H1 (cell line): ENCODE measurements at regions not wholly inside any gene's neighbourhood (a gene's known extent, or its start where the extent isn't known, plus 50 kb on each side); places are given as distances from the start of the nearest gene placed in this dataset.

ENCODE experiments used
- CTCF ChIA-PET: fragments of 300-600 bp; sonication (Branson Sonifier 250); formaldehyde crosslinking; loops from one replicate; lab custom pipeline; 2021; ENCODE audit not compliant: partially characterized antibody; lab: Charles Lee
- POLR2A ChIA-PET: fragments of 300-600 bp; sonication (Branson Sonifier 250); formaldehyde crosslinking; loops from one replicate; lab custom pipeline; 2021; ENCODE audit warnings: inconsistent platforms; ENCODE audit not compliant: partially characterized antibody; lab: Charles Lee
- DNase-seq, 2 experiments: peaks; one replicate each; pipeline versions ENCODE4 v3.0.0 to v3.0.0-alpha.2; 2010 to 2022; ENCODE audit warnings: low spot score in 2 of 2, low read depth in 1 of 2, mixed read lengths in 1 of 2
- FAIRE-seq: peaks from 2 replicates; lab custom pipeline; 2011; peaks lifted over from hg19 to GRCh38; lab: Jason Lieb, UNC
- H2AFZ ChIP-seq: 2 replicates; pipeline ENCODE4 v1.8.1; 2012; ENCODE audit warnings: low read length, inconsistent platforms
- H2AK5ac ChIP-seq: 2 replicates; pipeline ENCODE4 v1.6.1; 2013; ENCODE audit warnings: low read depth, low read length
- H2BK120ac ChIP-seq: replicated peaks from 2 replicates; pipeline ENCODE3; 2013; ENCODE audit warnings: low read depth, low read length, inconsistent platforms
- H2BK12ac ChIP-seq: 2 replicates; pipeline ENCODE4 v1.6.1; 2013; ENCODE audit warnings: low read depth, low read length
- H2BK15ac ChIP-seq: 2 replicates; pipeline ENCODE4 v1.6.1; 2013; ENCODE audit warnings: low read length
- H2BK20ac ChIP-seq: 2 replicates; pipeline ENCODE4 v1.6.1; 2013; ENCODE audit warnings: low read length
- H2BK5ac ChIP-seq: 2 replicates; pipeline ENCODE4 v1.6.1; 2013; ENCODE audit warnings: low read depth, low read length
- H3K14ac ChIP-seq: 2 replicates; pipeline ENCODE4 v1.6.1; 2013; ENCODE audit warnings: inconsistent platforms; ENCODE audit not compliant: insufficient read length
- H3K18ac ChIP-seq: 2 replicates; pipeline ENCODE4 v1.6.1; 2013; ENCODE audit warnings: low read length; ENCODE audit errors: extremely low read depth
- H3K23ac ChIP-seq: 2 replicates; pipeline ENCODE4 v1.6.1; 2013; ENCODE audit warnings: inconsistent platforms; ENCODE audit not compliant: insufficient read length
- H3K23me2 ChIP-seq: 2 replicates; pipeline ENCODE4 v1.6.1; 2013; ENCODE audit warnings: low read depth, low read length
- H3K27ac ChIP-seq: 2 replicates; pipeline ENCODE4 v1.6.1; 2011; ENCODE audit warnings: low read depth, low read length, inconsistent platforms
- H3K27me3 ChIP-seq, 4 experiments: replicated peaks in 1 of 4; 1 replicate in 1 of 4; 2 replicates in 3 of 4; pipeline versions ENCODE4 v1.6.1 to v1.8.1; 2011 to 2013; ENCODE audit warnings: low read length in 3 of 4, mild to moderate bottlenecking in 3 of 4, inconsistent platforms in 2 of 4, mixed read lengths in 2 of 4, moderate library complexity in 1 of 4; ENCODE audit not compliant: control insufficient read depth in 3 of 4, insufficient read depth in 3 of 4; ENCODE audit errors: extremely low read depth in 1 of 4
- H3K36me3 ChIP-seq, 4 experiments: 2 replicates each; pipeline versions ENCODE4 v1.6.1 to v1.8.1; 2011 to 2013; ENCODE audit warnings: mild to moderate bottlenecking in 4 of 4, low read length in 3 of 4, moderate library complexity in 2 of 4, control low read depth in 1 of 4, inconsistent platforms in 1 of 4; ENCODE audit not compliant: insufficient read depth in 4 of 4, control insufficient read depth in 2 of 4
- H3K4ac ChIP-seq: replicated peaks from 2 replicates; pipeline ENCODE3; 2013; ENCODE audit warnings: low read length, low read depth, mixed read lengths, inconsistent platforms; ENCODE audit not compliant: insufficient read length
- H3K4me1 ChIP-seq, 4 experiments: replicated peaks in 1 of 4; 1 replicate in 1 of 4; 2 replicates in 3 of 4; pipeline versions ENCODE4 v1.6.1 to v1.8.1; 2011 to 2013; ENCODE audit warnings: low read length in 3 of 4, inconsistent platforms in 2 of 4, mixed read lengths in 1 of 4; ENCODE audit not compliant: insufficient read depth in 4 of 4, control insufficient read depth in 3 of 4
- H3K4me2 ChIP-seq, 2 experiments: 2 replicates each; pipeline versions ENCODE4 v1.6.1 to v1.8.1; 2011 to 2013; ENCODE audit warnings: low read depth in 2 of 2, low read length in 2 of 2, control low read depth in 1 of 2, inconsistent platforms in 1 of 2, mild to moderate bottlenecking in 1 of 2; ENCODE audit not compliant: insufficient read depth in 1 of 2
- H3K4me3 ChIP-seq, 4 experiments: fragments of 200-600, 300-600 bp in 1 of 4; sonication (generic), shearing (Covaris generic), sonication (Bioruptor Twin) in 1 of 4; 2 replicates each; pipeline versions ENCODE4 v1.5.1 to v1.8.1; 2011 to 2016; ENCODE audit warnings: low read length in 4 of 4, low read depth in 3 of 4, control low read depth in 2 of 4, inconsistent platforms in 2 of 4, mild to moderate bottlenecking in 2 of 4, mixed read lengths in 1 of 4, moderate library complexity in 1 of 4; ENCODE audit not compliant: insufficient read depth in 2 of 4; ENCODE audit errors: extremely low read depth in 1 of 4
- H3K56ac ChIP-seq: replicated peaks from 2 replicates; pipeline ENCODE3; 2013; ENCODE audit warnings: low read depth, mild to moderate bottlenecking, mixed read lengths, low read length, inconsistent platforms; ENCODE audit not compliant: insufficient read length
- H3K79me1 ChIP-seq: 2 replicates; pipeline ENCODE4 v1.6.1; 2013; ENCODE audit warnings: low read depth, low read length, control low read depth
- H3K79me2 ChIP-seq, 2 experiments: 2 replicates each; pipeline versions ENCODE4 v1.6.1 to v1.8.1; 2012 to 2013; ENCODE audit warnings: low read length in 2 of 2, mild to moderate bottlenecking in 2 of 2, inconsistent platforms in 1 of 2; ENCODE audit not compliant: insufficient read depth in 2 of 2, control insufficient read depth in 1 of 2
- H3K9ac ChIP-seq, 4 experiments: replicated peaks in 1 of 4; 1 replicate in 1 of 4; 2 replicates in 3 of 4; pipeline versions ENCODE4 v1.6.1 to v1.8.1; 2011 to 2013; ENCODE audit warnings: low read depth in 3 of 4, low read length in 3 of 4, control low read depth in 2 of 4, mild to moderate bottlenecking in 2 of 4, moderate library complexity in 2 of 4, inconsistent platforms in 1 of 4; ENCODE audit errors: extremely low read depth in 1 of 4
- H3K9me3 ChIP-seq, 2 experiments: 2 replicates each; pipeline versions ENCODE4 v1.6.1 to v1.8.1; 2012 to 2013; ENCODE audit warnings: mild to moderate bottlenecking in 2 of 2, moderate library complexity in 2 of 2, control low read depth in 1 of 2, inconsistent platforms in 1 of 2, low read depth in 1 of 2, low read length in 1 of 2, mixed read lengths in 1 of 2; ENCODE audit not compliant: insufficient read depth in 2 of 2
- H4K20me1 ChIP-seq, 2 experiments: replicated peaks in 1 of 2; 2 replicates each; pipeline versions ENCODE3 to v1.8.1; 2011 to 2013; ENCODE audit warnings: inconsistent platforms in 2 of 2, low read length in 2 of 2, mild to moderate bottlenecking in 1 of 2; ENCODE audit not compliant: insufficient read depth in 2 of 2, control insufficient read depth in 1 of 2
- H4K5ac ChIP-seq: 2 replicates; pipeline ENCODE4 v1.6.1; 2013; ENCODE audit warnings: low read length, low read depth, mixed read lengths, inconsistent platforms; ENCODE audit not compliant: insufficient read length
- H4K8ac ChIP-seq: 2 replicates; pipeline ENCODE4 v1.8.0; 2013; ENCODE audit warnings: mild to moderate bottlenecking, moderate library complexity, low read length, inconsistent platforms; ENCODE audit not compliant: insufficient read depth; ENCODE audit errors: extremely low read depth
- H4K91ac ChIP-seq: replicated peaks from 2 replicates; pipeline ENCODE3; 2013; ENCODE audit warnings: low read length, mixed read lengths, inconsistent platforms; ENCODE audit not compliant: insufficient read length
- GTF2F1 ChIP-seq: IDR thresholded peaks from 2 replicates; pipeline ENCODE4 v1.6.1; 2012; ENCODE audit warnings: low read depth, low read length, improper control_type of control experiment, borderline replicate concordance
- KDM1A ChIP-seq: fragments of 200-600, 300-600 bp; sonication (generic); IDR thresholded peaks from 2 replicates; pipeline ENCODE4 v1.7.1; 2016; ENCODE audit warnings: mild to moderate bottlenecking, low read length, borderline replicate concordance
- RAD21 ChIP-seq, 2 experiments: IDR thresholded peaks in 1 of 2; conservative IDR thresholded peaks in 1 of 2; 2 replicates each; pipeline ENCODE4 v1.6.1; 2011; ENCODE audit warnings: low read depth in 2 of 2, low read length in 2 of 2, improper control_type of control experiment in 1 of 2, inconsistent platforms in 1 of 2, mild to moderate bottlenecking in 1 of 2, moderate library complexity in 1 of 2
- SAP30 ChIP-seq: fragments of 300-600 bp; sonication (generic); IDR thresholded peaks from 2 replicates; pipeline ENCODE4 v1.7.1; 2012; ENCODE audit warnings: low read length, moderate library complexity, mild to moderate bottlenecking, inconsistent platforms; ENCODE audit not compliant: insufficient read depth, insufficient replicate concordance
- SP1 ChIP-seq: IDR thresholded peaks from 2 replicates; pipeline ENCODE4 v1.6.1; 2011; ENCODE audit warnings: low read depth, low read length
- SP2 ChIP-seq: IDR thresholded peaks from 2 replicates; pipeline ENCODE4 v1.6.1; 2012; ENCODE audit warnings: mild to moderate bottlenecking, low read length, inconsistent platforms
- TCF12 ChIP-seq: IDR thresholded peaks from 2 replicates; pipeline ENCODE4 v1.6.1; 2011; ENCODE audit warnings: low read depth, mild to moderate bottlenecking, low read length
- TF ChIP-seq, protein P1 (sequence below): IDR thresholded peaks from 2 replicates; pipeline ENCODE4 v1.6.1; 2012; ENCODE audit warnings: inconsistent platforms

DNA sequence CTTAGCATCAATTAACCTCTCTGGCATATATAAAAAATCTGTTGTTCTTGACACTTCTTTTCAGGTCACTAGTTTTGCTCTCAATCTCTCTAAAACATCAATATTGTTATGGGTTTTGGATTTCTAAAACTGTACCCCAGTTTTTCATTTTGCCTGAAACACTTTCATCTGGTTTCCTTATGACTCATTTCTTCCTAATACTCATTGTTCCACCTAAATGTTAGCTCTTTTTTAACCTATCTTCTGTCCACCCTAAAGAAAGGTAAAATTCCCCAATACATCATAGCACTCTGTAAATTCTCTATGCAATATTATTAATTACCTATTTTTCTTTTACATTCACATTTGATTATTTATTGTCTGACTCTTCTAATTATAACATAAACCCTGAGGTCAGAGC lies 575.5 kb upstream of the NDST4 start:
- Histone ChIP-seq H2BK120ac (no peak overlapping the region), H2AFZ (no peak overlapping the region), H4K5ac (no peak overlapping the region), H3K4me2 (no peak overlapping the region), H3K18ac (no peak overlapping the region), H3K9me3 (no peaks in the 10 kb centered on the region), H4K91ac (no peak overlapping the region), H2BK12ac (no peak overlapping the region), H3K79me1 (no peaks in the 10 kb centered on the region), H3K27me3 (no peaks in the 10 kb centered on the region), H3K4me1 (no peaks in the 10 kb centered on the region), H3K36me3 (no peaks in the 10 kb centered on the region), H2BK15ac (no peak overlapping the region), H3K56ac (no peak overlapping the region), H3K27ac (no peak overlapping the region), H3K23ac (no peak overlapping the region), H3K4me3 (no peak overlapping the region), H3K23me2 (no peaks in the 10 kb centered on the region), H2BK20ac (no peak overlapping the region), H3K14ac (no peak overlapping the region), H4K8ac (no peak overlapping the region), H2BK5ac (no peak overlapping the region), H3K79me2 (no peaks in the 10 kb centered on the region), H3K9ac (no peak overlapping the region), H2AK5ac (no peak overlapping the region), H4K20me1 (no peaks in the 10 kb centered on the region), H3K4ac (no peak overlapping the region)
- ChIA-PET POLR2A (no interaction called here), CTCF (no interaction called here)
- no peak for DNase-seq
- no peak for FAIRE-seq
- TF ChIP-seq, protein P1, sequence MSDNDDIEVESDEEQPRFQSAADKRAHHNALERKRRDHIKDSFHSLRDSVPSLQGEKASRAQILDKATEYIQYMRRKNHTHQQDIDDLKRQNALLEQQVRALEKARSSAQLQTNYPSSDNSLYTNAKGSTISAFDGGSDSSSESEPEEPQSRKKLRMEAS: no peak
- TF ChIP-seq RAD21 (IDR thresholded peaks at IDR 0.05 in 1 of 2, conservative IDR thresholded peaks at IDR 0.05 in 1 of 2; ENCODE audit: low read depth in 2 of 2, low read length in 2 of 2) (no peak), SAP30 (no peak), GTF2F1 (no peak), TCF12 (no peak), KDM1A (no peak), SP1 (no peak), SP2 (no peak)
